ENCODE measurements at regions not wholly inside any gene's neighbourhood (a gene's known extent, or its start where the extent isn't known, plus 50 kb on each side); places are given as distances from the start of the nearest gene placed in this dataset.

GRCh38 chr20:11727708-11728107 is 190.0 kb upstream of the BTBD3 start:
- POLR2A ChIA-PET = no interaction called here
- TF ChIP-seq ZNF281 (CRISPR knock-in tag; IDR thresholded peaks at IDR 0.05) (no peak), TCF7 (CRISPR knock-in tag; IDR thresholded peaks at IDR 0.05; ENCODE audit: low read depth) (no peak), NFATC4 (CRISPR knock-in tag; IDR thresholded peaks at IDR 0.05) (no peak), SMAD4 (CRISPR knock-in tag; IDR thresholded peaks at IDR 0.05) (no peak), ZNF423 (CRISPR knock-in tag; IDR thresholded peaks at IDR 0.05) (no peak), CREB1 (CRISPR knock-in tag; IDR thresholded peaks at IDR 0.05) (no peak), NR2C2 (CRISPR knock-in tag; IDR thresholded peaks at IDR 0.05) (no peak), HMGXB4 (CRISPR knock-in tag; IDR thresholded peaks at IDR 0.05) (no peak), JAZF1 (CRISPR knock-in tag; IDR thresholded peaks at IDR 0.05) (no peak), PREB (CRISPR knock-in tag; IDR thresholded peaks at IDR 0.05; ENCODE audit: borderline replicate concordance) (no peak)

GRCh38 chr20:11728937-11729336 is 188.8 kb upstream of the BTBD3 start:
- POLR2A ChIA-PET = no interaction called here
- H3K4me3 Mint-ChIP-seq = no peak overlapping the region

More at GRCh38 chr20:11727708-11728107, 190.0 kb upstream of the BTBD3 start:
- H3K27ac Mint-ChIP-seq = no peak overlapping the region
- H3K36me3 Mint-ChIP-seq = peaks cover 8% of the 10 kb centered on the region
- ATAC-seq (no peak), DNase-seq (ENCODE audit: low spot score) (no peak)
- no peaks in the 10 kb centered on the region for H3K4me1 Mint-ChIP-seq
- CTCF ChIA-PET = no interaction called here
- H3K4me3 Mint-ChIP-seq = no peak overlapping the region
- peaks cover 12% of the 10 kb centered on the region for H3K9me3 Mint-ChIP-seq
- no peaks in the 10 kb centered on the region for H3K27me3 Mint-ChIP-seq (ENCODE audit: low read depth)

More at GRCh38 chr20:11728937-11729336, 188.8 kb upstream of the BTBD3 start:
- ATAC-seq (no peak), DNase-seq (ENCODE audit: low spot score) (no peak)
- H3K27me3 Mint-ChIP-seq (ENCODE audit: low read depth) = no peaks in the 10 kb centered on the region
- no peak overlapping the region for H3K27ac Mint-ChIP-seq
- no peak for TF ChIP-seq E2F4 (CRISPR knock-in tag; IDR thresholded peaks at IDR 0.05; ENCODE audit: borderline replicate concordance, low read depth)
- no peak for TF ChIP-seq NFYB (CRISPR knock-in tag; conservative IDR thresholded peaks at IDR 0.05; ENCODE audit: low read depth)
- TF ChIP-seq ZNF671 (CRISPR knock-in tag; IDR thresholded peaks at IDR 0.05) = no peak
- TF ChIP-seq PREB (CRISPR knock-in tag; IDR thresholded peaks at IDR 0.05; ENCODE audit: borderline replicate concordance) = no peak
- no peak for TF ChIP-seq CREB1 (CRISPR knock-in tag; IDR thresholded peaks at IDR 0.05)
- no peak for TF ChIP-seq ZNF232 (CRISPR knock-in tag; IDR thresholded peaks at IDR 0.05)
- TF ChIP-seq FOXP1 (CRISPR knock-in tag; IDR thresholded peaks at IDR 0.05; ENCODE audit: borderline replicate concordance) = no peak
- TF ChIP-seq CTCF (IDR thresholded peaks at IDR 0.05) = no peak
- no peak for TF ChIP-seq IRF2 (CRISPR knock-in tag; IDR thresholded peaks at IDR 0.05; ENCODE audit: borderline replicate concordance, low read depth)
- no peak for TF ChIP-seq ZNF219 (CRISPR knock-in tag; IDR thresholded peaks at IDR 0.05; ENCODE audit: borderline replicate concordance)
- TF ChIP-seq FOXJ3 (CRISPR knock-in tag; IDR thresholded peaks at IDR 0.05; ENCODE audit: borderline replicate concordance) = no peak
- no peak for TF ChIP-seq ZNF512 (CRISPR knock-in tag; IDR thresholded peaks at IDR 0.05; ENCODE audit: borderline replicate concordance)
- no peak for TF ChIP-seq ZBTB21 (CRISPR knock-in tag; IDR thresholded peaks at IDR 0.05; ENCODE audit: borderline replicate concordance)
- no peak for TF ChIP-seq ZNF416 (CRISPR knock-in tag; IDR thresholded peaks at IDR 0.05)
- TF ChIP-seq ZNF263 (CRISPR knock-in tag; IDR thresholded peaks at IDR 0.05; ENCODE audit: low read depth) = no peak
- H3K36me3 Mint-ChIP-seq = peaks cover 8% of the 10 kb centered on the region
- CTCF ChIA-PET = interaction anchor here (0.9 kb wide), 1 partner anchor 12 kb away, joined by 3 read pairs; no protein-coding TSS in a partner anchor
- H3K9me3 Mint-ChIP-seq = peaks cover 12% of the 10 kb centered on the region
- no peaks in the 10 kb centered on the region for H3K4me1 Mint-ChIP-seq
